ENCODE measurements at regions not wholly inside any gene's neighbourhood (a gene's known extent, or its start where the extent isn't known, plus 50 kb on each side); places are given as distances from the start of the nearest gene placed in this dataset.
"Not testable (repeated sequence)": the region's sequence is repeated elsewhere in the genome, so short reads cannot be mapped to it uniquely, and the experiment has no call there.

- TF ChIP-seq CTCF (conservative IDR thresholded peaks at IDR 0.05; ENCODE audit: low read length); EZH2phosphoT487 (IDR thresholded peaks at IDR 0.05; ENCODE audit: borderline replicate concordance, low read depth, low read length): not testable (repeated sequence)
Measured at GRCh38 chr2:156254637-156255067, 77.9 kb downstream of the NR4A2 start.
